B cell (primary cell): ENCODE measurements at regions not wholly inside any gene's neighbourhood (a gene's known extent, or its start where the extent isn't known, plus 50 kb on each side); places are given as distances from the start of the nearest gene placed in this dataset.

ENCODE experiments used
- EZH2 ChIP-seq: IDR thresholded peaks from 2 replicates; pipeline ENCODE4 v1.6.1; 2012; ENCODE audit warnings: borderline replicate concordance, low read depth, mild to moderate bottlenecking, moderate library complexity, low read length; ENCODE audit not compliant: insufficient read depth, poor library complexity, severe bottlenecking
- TF ChIP-seq, protein P1 (sequence below): fragments of 200-600 bp; IDR thresholded peaks from one replicate; pipeline ENCODE4 v1.8.0; 2022; ENCODE audit warnings: antibody characterized with exemption, mild to moderate bottlenecking

DNA sequence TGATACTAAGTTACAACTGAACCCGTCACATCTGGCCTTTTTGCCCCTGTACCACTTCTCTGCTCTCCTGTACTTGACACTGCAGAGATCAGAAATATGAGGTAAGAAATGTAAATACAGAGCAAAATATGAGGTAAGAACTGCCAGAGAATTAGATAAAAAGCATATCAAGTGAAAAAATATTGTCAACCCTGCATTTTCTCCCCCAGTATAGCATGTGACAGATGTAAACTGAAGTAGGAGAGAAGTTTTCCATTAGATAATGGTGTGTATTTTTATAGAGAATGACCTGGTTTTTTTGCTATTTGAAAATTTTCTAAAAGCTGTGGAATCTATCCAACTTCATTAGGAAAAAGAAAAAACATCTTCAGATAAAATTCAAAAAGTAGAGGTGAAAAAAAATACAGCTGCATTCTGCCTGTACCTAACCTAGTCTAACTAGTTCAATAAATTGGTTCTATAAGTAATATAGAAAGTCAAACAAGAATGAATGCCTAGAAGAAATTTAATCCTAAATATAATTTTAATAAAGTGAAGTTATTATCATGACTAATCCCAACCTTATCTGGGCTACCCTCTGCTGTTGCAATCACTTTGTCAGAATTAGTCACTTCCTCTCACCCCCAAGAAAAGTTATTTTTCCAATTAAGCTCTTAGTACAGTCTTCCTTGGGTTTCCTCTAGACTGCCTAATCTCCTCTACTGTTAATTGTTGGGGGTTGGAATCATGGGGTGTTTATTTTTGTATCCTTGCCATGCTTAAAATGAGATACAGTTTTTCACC is 210.0 kb downstream of the RASSF9 start:
- TF ChIP-seq, protein P1, sequence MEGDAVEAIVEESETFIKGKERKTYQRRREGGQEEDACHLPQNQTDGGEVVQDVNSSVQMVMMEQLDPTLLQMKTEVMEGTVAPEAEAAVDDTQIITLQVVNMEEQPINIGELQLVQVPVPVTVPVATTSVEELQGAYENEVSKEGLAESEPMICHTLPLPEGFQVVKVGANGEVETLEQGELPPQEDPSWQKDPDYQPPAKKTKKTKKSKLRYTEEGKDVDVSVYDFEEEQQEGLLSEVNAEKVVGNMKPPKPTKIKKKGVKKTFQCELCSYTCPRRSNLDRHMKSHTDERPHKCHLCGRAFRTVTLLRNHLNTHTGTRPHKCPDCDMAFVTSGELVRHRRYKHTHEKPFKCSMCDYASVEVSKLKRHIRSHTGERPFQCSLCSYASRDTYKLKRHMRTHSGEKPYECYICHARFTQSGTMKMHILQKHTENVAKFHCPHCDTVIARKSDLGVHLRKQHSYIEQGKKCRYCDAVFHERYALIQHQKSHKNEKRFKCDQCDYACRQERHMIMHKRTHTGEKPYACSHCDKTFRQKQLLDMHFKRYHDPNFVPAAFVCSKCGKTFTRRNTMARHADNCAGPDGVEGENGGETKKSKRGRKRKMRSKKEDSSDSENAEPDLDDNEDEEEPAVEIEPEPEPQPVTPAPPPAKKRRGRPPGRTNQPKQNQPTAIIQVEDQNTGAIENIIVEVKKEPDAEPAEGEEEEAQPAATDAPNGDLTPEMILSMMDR: no peak
- TF ChIP-seq EZH2: no peak
